CD4-positive, alpha-beta T cell treated with Interleukin-17A for 1 hour (primary cell): ENCODE measurements at regions not wholly inside any gene's neighbourhood (a gene's known extent, or its start where the extent isn't known, plus 50 kb on each side); places are given as distances from the start of the nearest gene placed in this dataset.
"Not testable (repeated sequence)": the region's sequence is repeated elsewhere in the genome, so short reads cannot be mapped to it uniquely, and the experiment has no call there.

Experiments used
- DNase-seq: peaks from one replicate; pipeline ENCODE4 v3.0.0-alpha.2; 2020

- DNase-seq, result no peak
Measured at GRCh38 chr3:159886050-159886449, 102.6 kb upstream of the IL12A start.

DNA sequence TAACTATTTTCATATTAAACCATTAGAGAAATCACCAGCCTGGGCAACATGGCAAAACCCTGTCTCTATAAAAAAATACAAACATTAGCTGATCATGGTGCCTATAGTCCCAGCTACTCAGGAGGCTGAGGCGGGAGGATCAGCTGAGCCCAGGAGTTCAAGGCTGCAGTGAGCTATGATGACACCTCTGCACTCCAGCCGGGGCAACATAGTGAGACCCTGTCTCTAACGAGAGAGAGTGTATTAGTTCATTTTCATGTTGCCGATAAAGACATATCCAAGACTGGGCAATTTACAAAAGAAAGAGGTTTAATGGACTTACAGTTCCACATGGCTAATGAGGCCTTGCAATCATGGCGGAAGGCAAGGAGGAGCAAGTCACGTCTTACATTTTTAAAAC, 102.1 kb upstream of the IL12A start:
- DNase-seq, result not testable (repeated sequence)

- DNase-seq, result no peak
Measured at GRCh38 chr3:159887168-159887567, 101.5 kb upstream of the IL12A start.

- DNase-seq, result no peak
Measured at GRCh38 chr3:159887911-159888310, 100.7 kb upstream of the IL12A start.

GRCh38 chr3:159892171-159892795, 96.4 kb upstream of the IL12A start:
- no peak for DNase-seq

GRCh38 chr3:159892801-159893200, 95.8 kb upstream of the IL12A start:
- no peak for DNase-seq

DNA sequence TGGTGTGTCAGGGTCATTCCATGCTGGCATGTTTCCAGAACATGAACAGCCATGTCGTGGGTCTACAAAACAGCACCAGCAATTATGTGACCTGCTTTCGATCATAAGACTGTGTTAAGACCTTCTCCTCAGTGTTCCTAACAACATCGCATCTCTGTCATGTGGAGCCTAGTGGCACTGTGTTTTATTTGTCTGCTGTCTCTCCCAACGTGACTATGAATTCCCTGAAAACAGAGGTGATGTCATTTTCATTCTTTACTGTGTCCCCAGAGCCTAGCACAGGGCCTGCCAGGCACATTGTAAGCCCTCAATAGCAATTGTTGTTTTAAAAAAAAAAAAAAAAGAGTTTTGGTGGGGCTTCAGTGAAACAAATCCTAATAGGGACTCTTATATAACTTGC, 94.2 kb upstream of the IL12A start:
- no peak for DNase-seq

GRCh38 chr3:159895430-159895829, 93.2 kb upstream of the IL12A start:
- no peak for DNase-seq

DNA sequence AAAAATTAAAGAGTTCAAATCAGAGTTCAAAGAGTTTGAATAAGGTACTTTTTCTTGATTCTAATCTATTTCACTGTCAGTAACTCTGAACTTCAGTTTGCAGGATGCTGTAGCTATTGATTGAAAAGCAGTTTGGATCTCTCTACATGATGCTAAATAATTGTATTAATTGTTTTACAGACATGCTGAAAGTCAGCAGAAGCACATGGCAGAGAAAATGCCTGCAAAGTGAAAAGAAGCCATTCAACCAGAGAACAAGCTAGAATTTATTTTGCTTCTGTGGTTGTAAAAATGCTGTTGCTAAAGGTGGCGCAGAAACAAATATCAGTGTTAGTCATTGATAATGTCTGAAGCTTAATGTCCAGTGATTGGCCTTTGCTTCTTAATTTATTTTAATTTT, 92.1 kb upstream of the IL12A start:
- DNase-seq, result no peak

DNA sequence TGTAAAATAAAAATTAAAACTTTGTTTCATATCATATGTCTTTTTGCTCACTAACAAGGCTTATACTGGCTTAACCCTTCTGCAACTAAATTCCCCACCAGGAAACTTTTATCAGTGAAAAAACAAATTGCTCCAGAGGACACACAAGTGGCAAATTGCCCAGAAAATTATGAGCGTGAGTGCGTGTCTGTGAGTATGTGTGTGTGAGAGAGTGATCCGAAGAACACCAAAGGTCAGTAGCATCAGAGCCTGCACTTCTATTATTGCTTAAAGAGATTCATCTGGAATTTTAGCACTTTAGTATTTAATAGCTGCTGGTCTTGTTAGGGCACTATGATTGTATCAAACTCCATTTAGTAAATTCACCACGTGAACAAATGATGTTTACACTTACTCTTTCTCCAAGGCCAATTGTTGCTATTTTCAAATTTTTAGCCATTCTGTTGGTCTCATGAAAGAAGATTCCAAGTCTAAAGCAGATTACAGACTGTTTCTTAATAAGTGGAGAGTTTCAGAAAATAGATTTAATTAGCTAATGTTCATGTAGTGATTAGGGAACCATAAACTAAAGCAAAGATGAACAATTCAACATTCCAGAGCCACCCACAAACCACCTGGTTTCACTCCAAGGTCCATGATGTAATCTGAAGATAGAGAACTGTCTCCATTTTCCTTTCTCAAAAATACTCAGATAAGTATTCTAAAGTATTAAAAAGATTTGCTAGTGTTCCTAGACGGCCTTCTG, 91.1 kb upstream of the IL12A start:
- no peak for DNase-seq

DNA sequence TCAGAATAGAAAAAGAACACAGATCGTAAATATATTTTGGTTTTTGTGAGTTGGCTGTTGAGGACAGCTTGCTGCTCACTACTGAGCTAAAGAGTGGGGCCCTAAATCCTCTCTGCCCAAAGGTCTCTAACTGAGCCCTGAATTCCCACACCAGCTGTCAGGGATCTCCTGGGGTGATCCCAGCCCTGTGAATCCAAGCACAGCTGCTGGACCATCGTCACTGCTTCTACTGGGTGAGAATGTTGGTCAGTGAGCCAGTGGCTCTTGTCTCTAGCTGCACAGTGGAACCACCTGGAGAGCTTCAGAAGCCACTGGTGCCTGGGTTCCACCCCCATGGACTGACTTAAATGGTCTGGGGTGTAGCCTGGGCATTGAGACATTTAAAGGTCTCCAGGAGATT, 90.5 kb upstream of the IL12A start:
- no peak for DNase-seq

- DNase-seq, result no peak
Measured at GRCh38 chr3:159899166-159899565, 89.5 kb upstream of the IL12A start.

GRCh38 chr3:159902546-159903314, 85.9 kb upstream of the IL12A start:
- DNase-seq, result no peak

GRCh38 chr3:159904455-159904854, 84.2 kb upstream of the IL12A start:
- no peak for DNase-seq

DNA sequence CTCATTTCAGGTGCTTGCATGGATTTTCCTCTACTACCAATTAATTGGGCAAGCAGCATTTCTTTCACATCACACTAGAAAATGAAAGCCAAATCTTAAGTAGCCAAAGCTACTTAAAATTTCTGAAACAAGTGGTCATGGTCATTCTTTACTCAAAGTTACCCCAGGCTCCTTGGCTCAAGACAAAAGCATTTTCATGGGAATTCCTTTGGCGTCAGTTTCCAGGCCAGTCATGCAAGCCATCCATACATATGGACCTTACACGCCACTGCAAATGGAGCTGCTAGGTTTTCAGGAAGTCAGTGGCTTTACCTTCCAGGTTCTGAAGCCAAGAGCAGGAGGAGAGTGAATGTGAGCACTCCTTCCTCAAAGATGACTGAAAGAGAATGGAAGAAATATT, 83.7 kb upstream of the IL12A start:
- no peak for DNase-seq

DNA sequence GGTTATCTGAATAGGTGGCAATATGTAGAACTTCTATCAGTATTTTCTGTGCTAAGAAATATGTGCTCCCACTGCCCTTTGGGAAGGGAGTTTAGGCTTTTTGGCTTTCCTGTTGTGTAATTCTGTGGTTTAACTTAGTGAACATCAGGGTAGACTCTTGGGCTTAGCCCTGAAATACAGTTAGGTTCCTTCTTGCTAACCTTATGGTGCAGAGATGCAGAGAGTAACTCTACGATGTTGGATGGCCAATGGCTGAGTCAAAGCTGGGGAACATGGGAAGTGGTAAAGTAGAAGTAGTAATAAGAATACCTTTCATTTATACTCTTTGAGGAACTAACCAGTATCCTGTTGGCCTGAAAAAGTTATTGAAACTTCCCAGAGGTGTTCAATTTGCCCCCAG, 80.8 kb upstream of the IL12A start:
- DNase-seq, result no peak

GRCh38 chr3:159910991-159911663, 77.5 kb upstream of the IL12A start:
- peak; percentile 38 for DNase-seq

DNA sequence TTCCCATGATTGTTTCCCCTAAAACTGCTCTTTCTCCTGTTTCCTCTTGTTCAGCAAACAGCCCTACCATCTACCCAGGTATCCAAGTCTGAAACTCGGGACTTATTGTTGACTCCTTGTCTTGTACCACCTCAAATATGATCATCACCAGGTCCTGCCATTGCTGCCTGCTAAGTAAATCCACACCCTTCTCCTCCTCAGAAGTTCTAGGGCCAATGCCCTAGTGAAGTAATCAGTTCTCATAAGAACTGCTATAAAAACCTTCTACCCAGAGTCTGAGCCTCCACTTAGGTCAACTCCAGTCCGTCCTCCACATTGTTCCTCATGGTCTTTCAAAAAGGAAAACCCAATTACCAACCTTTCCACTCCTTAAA, 77.0 kb upstream of the IL12A start:
- no peak for DNase-seq

GRCh38 chr3:159913712-159914414, 74.8 kb upstream of the IL12A start:
- DNase-seq, result no peak

- DNase-seq, result no peak
Measured at GRCh38 chr3:159914426-159914825, 74.2 kb upstream of the IL12A start.

- no peak for DNase-seq
Measured at GRCh38 chr3:159916052-159916451, 72.6 kb upstream of the IL12A start.

DNA sequence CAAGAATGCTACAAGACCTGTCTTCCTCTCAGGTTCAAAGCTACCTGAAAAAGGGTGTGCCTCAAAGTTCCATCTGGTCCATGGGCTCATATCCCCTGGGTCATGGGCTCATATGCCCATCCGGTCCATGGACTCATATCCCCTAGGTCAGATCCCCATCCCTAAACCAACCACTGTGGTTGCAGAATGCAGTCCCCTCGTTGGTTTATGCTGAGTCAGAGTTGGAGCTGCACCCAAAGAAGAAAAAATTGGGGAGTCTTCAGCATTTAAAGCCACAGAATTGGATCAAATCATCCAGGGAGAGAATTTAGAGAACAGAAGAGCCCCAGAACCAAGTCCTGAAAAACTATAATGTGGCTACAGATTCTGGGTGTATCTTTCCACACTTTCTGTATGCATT, 71.5 kb upstream of the IL12A start:
- no peak for DNase-seq

- DNase-seq, result no peak
Measured at GRCh38 chr3:159919873-159920272, 68.8 kb upstream of the IL12A start.
